Neural cell (in vitro differentiated cells): ENCODE measurements at regions not wholly inside any gene's neighbourhood (a gene's known extent, or its start where the extent isn't known, plus 50 kb on each side); places are given as distances from the start of the nearest gene placed in this dataset.

Experiments used
- H2AFZ ChIP-seq: fragments of 200-600, 300-800 bp; sonication (generic), shearing (Covaris generic); 2 replicates; pipeline ENCODE4 v1.6.0; 2014; ENCODE audit warnings: low read depth, mild to moderate bottlenecking, antibody characterized with exemption, low read length, moderate library complexity
- H3F3A ChIP-seq: fragments of 200-600 bp; shearing (Covaris generic); 2 replicates; pipeline ENCODE4 v1.6.1; 2016; ENCODE audit warnings: mild to moderate bottlenecking, moderate library complexity, mixed read lengths, antibody characterized with exemption, low read length; ENCODE audit not compliant: insufficient read depth, poor library complexity, severe bottlenecking
- H3K27ac ChIP-seq: fragments of 200-600, 300-800 bp; sonication (generic), shearing (Covaris generic); 2 replicates; pipeline ENCODE4 v1.5.1; 2014; ENCODE audit warnings: mild to moderate bottlenecking, low read length, moderate library complexity
- H3K27me3 ChIP-seq: fragments of 300-800, 200-600 bp; sonication (generic), shearing (Covaris generic); 2 replicates; pipeline ENCODE4 v1.6.0; 2014; ENCODE audit warnings: mild to moderate bottlenecking, low read depth, low read length, moderate library complexity; ENCODE audit not compliant: insufficient read depth
- H3K36me3 ChIP-seq: fragments of 300-800, 200-600 bp; sonication (generic), shearing (Covaris generic); 2 replicates; pipeline ENCODE4 v1.5.1; 2014; ENCODE audit warnings: mild to moderate bottlenecking, antibody characterized with exemption, low read length, moderate library complexity; ENCODE audit not compliant: insufficient read depth
- H3K4me2 ChIP-seq: fragments of 300-800, 200-600 bp; sonication (generic), shearing (Covaris generic); 2 replicates; pipeline ENCODE4 v1.6.0; 2014; ENCODE audit warnings: mild to moderate bottlenecking, low read length
- H3K4me3 ChIP-seq: fragments of 300-800, 200-600 bp; sonication (generic), shearing (Covaris generic); 2 replicates; pipeline ENCODE4 v1.5.1; 2014; ENCODE audit warnings: mild to moderate bottlenecking, low read length, moderate library complexity
- H3K79me2 ChIP-seq: fragments of 200-600 bp; shearing (Covaris generic); replicated peaks from 2 replicates; pipeline ENCODE4 v1.6.0; 2014; ENCODE audit warnings: mild to moderate bottlenecking, low read length, moderate library complexity; ENCODE audit not compliant: insufficient read depth
- H3K9ac ChIP-seq: fragments of 300-800, 200-600 bp; sonication (generic), shearing (Covaris generic); 2 replicates; pipeline ENCODE4 v1.6.1; 2016; ENCODE audit warnings: mild to moderate bottlenecking, low read length, mixed read lengths
- H3K9me2 ChIP-seq: fragments of 200-600 bp; shearing (Covaris generic); 2 replicates; pipeline ENCODE4 v1.6.1; 2016; ENCODE audit warnings: mild to moderate bottlenecking, low read length, mixed read lengths; ENCODE audit not compliant: insufficient read depth
- H3K9me3 ChIP-seq: fragments of 200-600, 300-800 bp; sonication (generic), shearing (Covaris generic); 2 replicates; pipeline ENCODE4 v1.6.1; 2016; ENCODE audit warnings: mild to moderate bottlenecking, mixed run types, low read length, moderate library complexity, mixed read lengths
- H4K20me1 ChIP-seq: fragments of 200-600 bp; shearing (Covaris generic); 2 replicates; pipeline ENCODE4 v1.6.1; 2016; ENCODE audit warnings: mild to moderate bottlenecking, mixed run types; ENCODE audit not compliant: insufficient read depth
- EP300 ChIP-seq: fragments of 450-650 bp; conservative IDR thresholded peaks from 2 replicates; pipeline ENCODE4 v1.6.1; 2014; ENCODE audit warnings: antibody characterized with exemption, mild to moderate bottlenecking, moderate library complexity; ENCODE audit not compliant: poor library complexity, severe bottlenecking
- EZH2 ChIP-seq: fragments of 200-600, 300-800 bp; shearing (Covaris generic), sonication (generic); IDR thresholded peaks from 2 replicates; pipeline ENCODE4 v1.6.1; 2014; ENCODE audit warnings: antibody characterized with exemption, low read length, borderline replicate concordance, mild to moderate bottlenecking; ENCODE audit not compliant: insufficient read depth, poor library complexity, severe bottlenecking
- MXI1 ChIP-seq: fragments of 450-650 bp; conservative IDR thresholded peaks from 2 replicates; pipeline ENCODE4 v1.6.1; 2014; ENCODE audit warnings: antibody characterized with exemption, mild to moderate bottlenecking; ENCODE audit not compliant: poor library complexity, severe bottlenecking
- POLR2AphosphoS5 ChIP-seq: IDR thresholded peaks from 2 replicates; pipeline ENCODE4 v1.6.1; 2012
- RAD21 ChIP-seq: fragments of 450-650 bp; conservative IDR thresholded peaks from 2 replicates; pipeline ENCODE4 v1.6.1; 2014; ENCODE audit warnings: antibody characterized with exemption, mild to moderate bottlenecking, moderate library complexity
- REST ChIP-seq: IDR thresholded peaks from 2 replicates; pipeline ENCODE4 v1.6.1; 2012; ENCODE audit warnings: borderline replicate concordance
- SMC3 ChIP-seq: fragments of 450-650 bp; conservative IDR thresholded peaks from 2 replicates; pipeline ENCODE4 v1.6.1; 2014; ENCODE audit warnings: antibody characterized with exemption, mild to moderate bottlenecking, moderate library complexity; ENCODE audit not compliant: poor library complexity
- TAF1 ChIP-seq: IDR thresholded peaks from 2 replicates; pipeline ENCODE4 v1.6.1; 2012; ENCODE audit warnings: low read depth
- TF ChIP-seq, protein P1 (sequence below): fragments of 450-650 bp; IDR thresholded peaks from 2 replicates; pipeline ENCODE4 v1.5.1; 2014; ENCODE audit warnings: antibody characterized with exemption, mild to moderate bottlenecking, moderate library complexity; ENCODE audit not compliant: poor library complexity, severe bottlenecking

GRCh38 chr16:65222536-65222935, 100.7 kb upstream of the CDH11 start:
- Histone ChIP-seq H4K20me1 (no peaks in the 10 kb centered on the region), H2AFZ (no peak overlapping the region), H3F3A (no peaks in the 10 kb centered on the region), H3K9me3 (no peaks in the 10 kb centered on the region), H3K9me2 (no peaks in the 10 kb centered on the region), H3K79me2 (no peaks in the 10 kb centered on the region), H3K27ac (no peak overlapping the region), H3K9ac (no peak overlapping the region), H3K36me3 (no peaks in the 10 kb centered on the region), H3K4me2 (no peak overlapping the region), H3K4me3 (no peak overlapping the region), H3K27me3 (no peaks in the 10 kb centered on the region)
- TF ChIP-seq MXI1: no peak
- TF ChIP-seq TAF1: no peak
- no peak for TF ChIP-seq RAD21
- TF ChIP-seq SMC3: no peak
- no peak for TF ChIP-seq EP300
- no peak for TF ChIP-seq POLR2AphosphoS5
- TF ChIP-seq, protein P1, sequence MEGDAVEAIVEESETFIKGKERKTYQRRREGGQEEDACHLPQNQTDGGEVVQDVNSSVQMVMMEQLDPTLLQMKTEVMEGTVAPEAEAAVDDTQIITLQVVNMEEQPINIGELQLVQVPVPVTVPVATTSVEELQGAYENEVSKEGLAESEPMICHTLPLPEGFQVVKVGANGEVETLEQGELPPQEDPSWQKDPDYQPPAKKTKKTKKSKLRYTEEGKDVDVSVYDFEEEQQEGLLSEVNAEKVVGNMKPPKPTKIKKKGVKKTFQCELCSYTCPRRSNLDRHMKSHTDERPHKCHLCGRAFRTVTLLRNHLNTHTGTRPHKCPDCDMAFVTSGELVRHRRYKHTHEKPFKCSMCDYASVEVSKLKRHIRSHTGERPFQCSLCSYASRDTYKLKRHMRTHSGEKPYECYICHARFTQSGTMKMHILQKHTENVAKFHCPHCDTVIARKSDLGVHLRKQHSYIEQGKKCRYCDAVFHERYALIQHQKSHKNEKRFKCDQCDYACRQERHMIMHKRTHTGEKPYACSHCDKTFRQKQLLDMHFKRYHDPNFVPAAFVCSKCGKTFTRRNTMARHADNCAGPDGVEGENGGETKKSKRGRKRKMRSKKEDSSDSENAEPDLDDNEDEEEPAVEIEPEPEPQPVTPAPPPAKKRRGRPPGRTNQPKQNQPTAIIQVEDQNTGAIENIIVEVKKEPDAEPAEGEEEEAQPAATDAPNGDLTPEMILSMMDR: no peak
- TF ChIP-seq EZH2: no peak
- TF ChIP-seq REST: no peak

- Histone ChIP-seq H3K27ac (no peak overlapping the region), H3F3A (no peaks in the 10 kb centered on the region), H3K9me3 (no peaks in the 10 kb centered on the region), H3K4me3 (no peak overlapping the region), H4K20me1 (no peaks in the 10 kb centered on the region), H3K9ac (no peak overlapping the region), H3K36me3 (no peaks in the 10 kb centered on the region), H3K9me2 (no peaks in the 10 kb centered on the region), H3K4me2 (no peak overlapping the region), H2AFZ (no peak overlapping the region), H3K27me3 (no peaks in the 10 kb centered on the region), H3K79me2 (no peaks in the 10 kb centered on the region)
- TF ChIP-seq POLR2AphosphoS5: no peak
- TF ChIP-seq RAD21: no peak
- TF ChIP-seq MXI1: no peak
- TF ChIP-seq EP300: no peak
- no peak for TF ChIP-seq REST
- TF ChIP-seq EZH2: no peak
- no peak for TF ChIP-seq SMC3
These were observed 100.2 kb upstream of the CDH11 start for GRCh38 chr16:65222049-65222448.
